Neural cell (in vitro differentiated cells): ENCODE measurements at regions not wholly inside any gene's neighbourhood (a gene's known extent, or its start where the extent isn't known, plus 50 kb on each side); places are given as distances from the start of the nearest gene placed in this dataset.

Experiments used
- H2AFZ ChIP-seq: fragments of 200-600, 300-800 bp; sonication (generic), shearing (Covaris generic); 2 replicates; pipeline ENCODE4 v1.6.0; 2014; ENCODE audit warnings: low read depth, mild to moderate bottlenecking, antibody characterized with exemption, low read length, moderate library complexity
- H3F3A ChIP-seq: fragments of 200-600 bp; shearing (Covaris generic); 2 replicates; pipeline ENCODE4 v1.6.1; 2016; ENCODE audit warnings: mild to moderate bottlenecking, moderate library complexity, mixed read lengths, antibody characterized with exemption, low read length; ENCODE audit not compliant: insufficient read depth, poor library complexity, severe bottlenecking
- H3K27ac ChIP-seq: fragments of 200-600, 300-800 bp; sonication (generic), shearing (Covaris generic); 2 replicates; pipeline ENCODE4 v1.5.1; 2014; ENCODE audit warnings: mild to moderate bottlenecking, low read length, moderate library complexity
- H3K27me3 ChIP-seq: fragments of 300-800, 200-600 bp; sonication (generic), shearing (Covaris generic); 2 replicates; pipeline ENCODE4 v1.6.0; 2014; ENCODE audit warnings: mild to moderate bottlenecking, low read depth, low read length, moderate library complexity; ENCODE audit not compliant: insufficient read depth
- H3K36me3 ChIP-seq: fragments of 300-800, 200-600 bp; sonication (generic), shearing (Covaris generic); 2 replicates; pipeline ENCODE4 v1.5.1; 2014; ENCODE audit warnings: mild to moderate bottlenecking, antibody characterized with exemption, low read length, moderate library complexity; ENCODE audit not compliant: insufficient read depth
- H3K4me2 ChIP-seq: fragments of 300-800, 200-600 bp; sonication (generic), shearing (Covaris generic); 2 replicates; pipeline ENCODE4 v1.6.0; 2014; ENCODE audit warnings: mild to moderate bottlenecking, low read length
- H3K4me3 ChIP-seq: fragments of 300-800, 200-600 bp; sonication (generic), shearing (Covaris generic); 2 replicates; pipeline ENCODE4 v1.5.1; 2014; ENCODE audit warnings: mild to moderate bottlenecking, low read length, moderate library complexity
- H3K79me2 ChIP-seq: fragments of 200-600 bp; shearing (Covaris generic); replicated peaks from 2 replicates; pipeline ENCODE4 v1.6.0; 2014; ENCODE audit warnings: mild to moderate bottlenecking, low read length, moderate library complexity; ENCODE audit not compliant: insufficient read depth
- H3K9ac ChIP-seq: fragments of 300-800, 200-600 bp; sonication (generic), shearing (Covaris generic); 2 replicates; pipeline ENCODE4 v1.6.1; 2016; ENCODE audit warnings: mild to moderate bottlenecking, low read length, mixed read lengths
- H3K9me2 ChIP-seq: fragments of 200-600 bp; shearing (Covaris generic); 2 replicates; pipeline ENCODE4 v1.6.1; 2016; ENCODE audit warnings: mild to moderate bottlenecking, low read length, mixed read lengths; ENCODE audit not compliant: insufficient read depth
- H3K9me3 ChIP-seq: fragments of 200-600, 300-800 bp; sonication (generic), shearing (Covaris generic); 2 replicates; pipeline ENCODE4 v1.6.1; 2016; ENCODE audit warnings: mild to moderate bottlenecking, mixed run types, low read length, moderate library complexity, mixed read lengths
- H4K20me1 ChIP-seq: fragments of 200-600 bp; shearing (Covaris generic); 2 replicates; pipeline ENCODE4 v1.6.1; 2016; ENCODE audit warnings: mild to moderate bottlenecking, mixed run types; ENCODE audit not compliant: insufficient read depth
- EP300 ChIP-seq: fragments of 450-650 bp; conservative IDR thresholded peaks from 2 replicates; pipeline ENCODE4 v1.6.1; 2014; ENCODE audit warnings: antibody characterized with exemption, mild to moderate bottlenecking, moderate library complexity; ENCODE audit not compliant: poor library complexity, severe bottlenecking
- EZH2 ChIP-seq: fragments of 200-600, 300-800 bp; shearing (Covaris generic), sonication (generic); IDR thresholded peaks from 2 replicates; pipeline ENCODE4 v1.6.1; 2014; ENCODE audit warnings: antibody characterized with exemption, low read length, borderline replicate concordance, mild to moderate bottlenecking; ENCODE audit not compliant: insufficient read depth, poor library complexity, severe bottlenecking
- MXI1 ChIP-seq: fragments of 450-650 bp; conservative IDR thresholded peaks from 2 replicates; pipeline ENCODE4 v1.6.1; 2014; ENCODE audit warnings: antibody characterized with exemption, mild to moderate bottlenecking; ENCODE audit not compliant: poor library complexity, severe bottlenecking
- POLR2AphosphoS5 ChIP-seq: IDR thresholded peaks from 2 replicates; pipeline ENCODE4 v1.6.1; 2012
- RAD21 ChIP-seq: fragments of 450-650 bp; conservative IDR thresholded peaks from 2 replicates; pipeline ENCODE4 v1.6.1; 2014; ENCODE audit warnings: antibody characterized with exemption, mild to moderate bottlenecking, moderate library complexity
- REST ChIP-seq: IDR thresholded peaks from 2 replicates; pipeline ENCODE4 v1.6.1; 2012; ENCODE audit warnings: borderline replicate concordance
- SMC3 ChIP-seq: fragments of 450-650 bp; conservative IDR thresholded peaks from 2 replicates; pipeline ENCODE4 v1.6.1; 2014; ENCODE audit warnings: antibody characterized with exemption, mild to moderate bottlenecking, moderate library complexity; ENCODE audit not compliant: poor library complexity
- TAF1 ChIP-seq: IDR thresholded peaks from 2 replicates; pipeline ENCODE4 v1.6.1; 2012; ENCODE audit warnings: low read depth
- TF ChIP-seq, protein P1 (sequence below): fragments of 450-650 bp; IDR thresholded peaks from 2 replicates; pipeline ENCODE4 v1.5.1; 2014; ENCODE audit warnings: antibody characterized with exemption, mild to moderate bottlenecking, moderate library complexity; ENCODE audit not compliant: poor library complexity, severe bottlenecking

GRCh38 chr2:226611944-226612318 is 187.7 kb downstream of the IRS1 start:
- TF ChIP-seq SMC3 (no peak), TAF1 (no peak), REST (no peak), MXI1 (no peak), EZH2 (no peak), POLR2AphosphoS5 (no peak), EP300 (no peak), RAD21 (no peak)
- TF ChIP-seq, protein P1, sequence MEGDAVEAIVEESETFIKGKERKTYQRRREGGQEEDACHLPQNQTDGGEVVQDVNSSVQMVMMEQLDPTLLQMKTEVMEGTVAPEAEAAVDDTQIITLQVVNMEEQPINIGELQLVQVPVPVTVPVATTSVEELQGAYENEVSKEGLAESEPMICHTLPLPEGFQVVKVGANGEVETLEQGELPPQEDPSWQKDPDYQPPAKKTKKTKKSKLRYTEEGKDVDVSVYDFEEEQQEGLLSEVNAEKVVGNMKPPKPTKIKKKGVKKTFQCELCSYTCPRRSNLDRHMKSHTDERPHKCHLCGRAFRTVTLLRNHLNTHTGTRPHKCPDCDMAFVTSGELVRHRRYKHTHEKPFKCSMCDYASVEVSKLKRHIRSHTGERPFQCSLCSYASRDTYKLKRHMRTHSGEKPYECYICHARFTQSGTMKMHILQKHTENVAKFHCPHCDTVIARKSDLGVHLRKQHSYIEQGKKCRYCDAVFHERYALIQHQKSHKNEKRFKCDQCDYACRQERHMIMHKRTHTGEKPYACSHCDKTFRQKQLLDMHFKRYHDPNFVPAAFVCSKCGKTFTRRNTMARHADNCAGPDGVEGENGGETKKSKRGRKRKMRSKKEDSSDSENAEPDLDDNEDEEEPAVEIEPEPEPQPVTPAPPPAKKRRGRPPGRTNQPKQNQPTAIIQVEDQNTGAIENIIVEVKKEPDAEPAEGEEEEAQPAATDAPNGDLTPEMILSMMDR, result no peak
- Histone ChIP-seq H2AFZ (no peak overlapping the region), H3K79me2 (no peaks in the 10 kb centered on the region), H3K4me2 (no peak overlapping the region), H3K36me3 (no peaks in the 10 kb centered on the region), H3K27ac (no peak overlapping the region), H3K9me3 (no peaks in the 10 kb centered on the region), H3K27me3 (no peaks in the 10 kb centered on the region), H3K9me2 (no peaks in the 10 kb centered on the region), H3F3A (no peaks in the 10 kb centered on the region), H3K9ac (no peak overlapping the region), H4K20me1 (no peaks in the 10 kb centered on the region), H3K4me3 (no peak overlapping the region)

- no peaks in the 10 kb centered on the region for H4K20me1 ChIP-seq
- H3K4me2 ChIP-seq, result no peak overlapping the region
- TF ChIP-seq SMC3 (no peak), POLR2AphosphoS5 (no peak), TAF1 (no peak), MXI1 (no peak), REST (no peak), EP300 (no peak), EZH2 (no peak), RAD21 (no peak)
- TF ChIP-seq, protein P1, result no peak
- no peak overlapping the region for H2AFZ ChIP-seq
- H3K9me3 ChIP-seq, result no peaks in the 10 kb centered on the region
- no peaks in the 10 kb centered on the region for H3K79me2 ChIP-seq
- no peak overlapping the region for H3K27ac ChIP-seq
- H3F3A ChIP-seq, result no peaks in the 10 kb centered on the region
- no peaks in the 10 kb centered on the region for H3K9me2 ChIP-seq
- H3K9ac ChIP-seq, result no peak overlapping the region
- H3K4me3 ChIP-seq, result no peak overlapping the region
- no peaks in the 10 kb centered on the region for H3K27me3 ChIP-seq
- no peaks in the 10 kb centered on the region for H3K36me3 ChIP-seq
These were observed 188.2 kb downstream of the IRS1 start for GRCh38 chr2:226611196-226611943.
